Kidney (tissue), 13 donors: ENCODE measurements at regions not wholly inside any gene's neighbourhood (a gene's known extent, or its start where the extent isn't known, plus 50 kb on each side); places are given as distances from the start of the nearest gene placed in this dataset.

Experiments used
- DNase-seq, 5 donors: peaks; one replicate each; pipeline ENCODE4 v3.0.0-alpha.2; 2013 to 2020
- FAIRE-seq: peaks from 2 replicates; lab custom pipeline; 2012; peaks lifted over from hg19 to GRCh38; lab: Jason Lieb, UNC
- H3K27ac ChIP-seq, 2 donors: one replicate each; pipeline ENCODE4 v1.7.0; 2013; ENCODE audit warnings: low read depth in 2 of 2, low read length in 2 of 2, inconsistent platforms in 1 of 2
- H3K27me3 ChIP-seq: one replicate; pipeline ENCODE4 v1.7.1; 2013; ENCODE audit warnings: low read length, inconsistent platforms; ENCODE audit not compliant: control insufficient read depth, insufficient read depth
- H3K36me3 ChIP-seq, 3 donors: one replicate each; pipeline versions ENCODE4 v1.7.0 to v1.7.1; 2013; ENCODE audit warnings: low read length in 3 of 3, control low read depth in 1 of 3, inconsistent platforms in 1 of 3; ENCODE audit not compliant: insufficient read depth in 3 of 3, control insufficient read depth in 2 of 3
- H3K4me1 ChIP-seq, 3 donors: one replicate each; pipeline versions ENCODE4 v1.7.0 to v1.7.1; 2013; ENCODE audit warnings: low read length in 3 of 3, inconsistent platforms in 1 of 3, low read depth in 1 of 3; ENCODE audit not compliant: control insufficient read depth in 2 of 3, insufficient read depth in 2 of 3
- H3K4me3 ChIP-seq, 3 donors: one replicate each; pipeline versions ENCODE4 v1.7.0 to v1.8.1; 2013; ENCODE audit warnings: low read length in 3 of 3, control low read depth in 1 of 3, inconsistent platforms in 1 of 3
- H3K9ac ChIP-seq, 3 donors: one replicate each; pipeline versions ENCODE4 v1.7.0 to v1.7.1; 2013; ENCODE audit warnings: low read length in 3 of 3, control low read depth in 1 of 3, inconsistent platforms in 1 of 3
- H3K9me3 ChIP-seq, 3 donors: one replicate each; pipeline versions ENCODE4 v1.7.0 to v1.7.1; 2013; ENCODE audit warnings: low read length in 3 of 3, control low read depth in 1 of 3, inconsistent platforms in 1 of 3; ENCODE audit not compliant: control insufficient read depth in 2 of 3, insufficient read depth in 1 of 3
- intact Hi-C: fragments of 100-400 bp; cut with DNase I; formaldehyde crosslinking; loops from one replicate; pipeline ENCODE4 v1.11.1; 2022
- TF ChIP-seq, protein P1 (sequence below): IDR thresholded peaks from 3 replicates; pipeline ENCODE4 v1.5.1; 2012; ENCODE audit warnings: mild to moderate bottlenecking, moderate library complexity, borderline replicate concordance; ENCODE audit not compliant: insufficient read depth; ENCODE audit errors: extremely low read depth
- donor health status: control.
- donor health status: control.
- donor health status: control.
- donor health status: control.
- donor health status: control.
- donor health status: DM: yes; HTN: yes; CAD: no.
- donor health status: Normal renal cell carcinoma (clear cell type).

- TF ChIP-seq, protein P1, sequence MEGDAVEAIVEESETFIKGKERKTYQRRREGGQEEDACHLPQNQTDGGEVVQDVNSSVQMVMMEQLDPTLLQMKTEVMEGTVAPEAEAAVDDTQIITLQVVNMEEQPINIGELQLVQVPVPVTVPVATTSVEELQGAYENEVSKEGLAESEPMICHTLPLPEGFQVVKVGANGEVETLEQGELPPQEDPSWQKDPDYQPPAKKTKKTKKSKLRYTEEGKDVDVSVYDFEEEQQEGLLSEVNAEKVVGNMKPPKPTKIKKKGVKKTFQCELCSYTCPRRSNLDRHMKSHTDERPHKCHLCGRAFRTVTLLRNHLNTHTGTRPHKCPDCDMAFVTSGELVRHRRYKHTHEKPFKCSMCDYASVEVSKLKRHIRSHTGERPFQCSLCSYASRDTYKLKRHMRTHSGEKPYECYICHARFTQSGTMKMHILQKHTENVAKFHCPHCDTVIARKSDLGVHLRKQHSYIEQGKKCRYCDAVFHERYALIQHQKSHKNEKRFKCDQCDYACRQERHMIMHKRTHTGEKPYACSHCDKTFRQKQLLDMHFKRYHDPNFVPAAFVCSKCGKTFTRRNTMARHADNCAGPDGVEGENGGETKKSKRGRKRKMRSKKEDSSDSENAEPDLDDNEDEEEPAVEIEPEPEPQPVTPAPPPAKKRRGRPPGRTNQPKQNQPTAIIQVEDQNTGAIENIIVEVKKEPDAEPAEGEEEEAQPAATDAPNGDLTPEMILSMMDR = no peak
- no peaks in the 10 kb centered on the region for H3K27me3 ChIP-seq
- FAIRE-seq = no peak
- H3K9ac ChIP-seq = no peak overlapping the region
- no peak overlapping the region for H3K27ac ChIP-seq
- no peaks in the 10 kb centered on the region for H3K36me3 ChIP-seq
- H3K9me3 ChIP-seq = no peaks in the 10 kb centered on the region
- peak in 1 of 5 donors; percentile 12 for DNase-seq
- no peak overlapping the region for H3K4me3 ChIP-seq
- no peaks in the 10 kb centered on the region for H3K4me1 ChIP-seq
- intact Hi-C loops = no loop called here
Measured at GRCh38 chr2:67242456-67242855, 154.7 kb upstream of the ETAA1 start.

- Histone ChIP-seq H3K9ac (no peak overlapping the region), H3K9me3 (no peaks in the 10 kb centered on the region), H3K4me3 (no peak overlapping the region), H3K27ac (no peak overlapping the region), H3K4me1 (no peaks in the 10 kb centered on the region), H3K27me3 (no peaks in the 10 kb centered on the region), H3K36me3 (no peaks in the 10 kb centered on the region)
- DNase-seq (peak in 1 of 5 donors; percentile 2), FAIRE-seq (no peak)
- intact Hi-C loops = no loop called here
- TF ChIP-seq, protein P1 = no peak
Measured at GRCh38 chr2:67243919-67244318, 153.2 kb upstream of the ETAA1 start.

DNA sequence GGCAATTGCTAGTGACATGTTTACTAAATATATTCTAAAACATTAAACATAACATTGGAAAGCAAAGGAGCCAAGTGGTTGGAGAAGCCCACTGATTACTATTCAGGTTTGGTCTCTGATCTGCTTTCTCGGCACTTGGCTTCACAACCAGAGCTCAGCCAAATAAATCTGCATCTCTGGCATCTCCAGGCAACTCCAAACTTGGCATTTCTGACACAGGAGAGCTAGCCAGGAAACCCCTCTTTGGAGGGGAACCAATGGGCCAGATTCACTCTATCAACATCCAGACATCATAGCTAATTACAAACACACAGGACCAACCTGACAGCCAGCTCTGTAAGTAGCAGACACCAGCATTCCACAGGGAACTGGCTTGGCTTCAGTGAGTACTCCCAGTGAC is 150.3 kb upstream of the ETAA1 start:
- Histone ChIP-seq H3K9ac (no peak overlapping the region), H3K4me3 (no peak overlapping the region), H3K4me1 (no peaks in the 10 kb centered on the region), H3K36me3 (no peaks in the 10 kb centered on the region), H3K27me3 (no peaks in the 10 kb centered on the region), H3K27ac (no peak overlapping the region), H3K9me3 (no peaks in the 10 kb centered on the region)
- FAIRE-seq (no peak), DNase-seq (no peak)
- TF ChIP-seq, protein P1 = no peak
- intact Hi-C loops = no loop called here

DNA sequence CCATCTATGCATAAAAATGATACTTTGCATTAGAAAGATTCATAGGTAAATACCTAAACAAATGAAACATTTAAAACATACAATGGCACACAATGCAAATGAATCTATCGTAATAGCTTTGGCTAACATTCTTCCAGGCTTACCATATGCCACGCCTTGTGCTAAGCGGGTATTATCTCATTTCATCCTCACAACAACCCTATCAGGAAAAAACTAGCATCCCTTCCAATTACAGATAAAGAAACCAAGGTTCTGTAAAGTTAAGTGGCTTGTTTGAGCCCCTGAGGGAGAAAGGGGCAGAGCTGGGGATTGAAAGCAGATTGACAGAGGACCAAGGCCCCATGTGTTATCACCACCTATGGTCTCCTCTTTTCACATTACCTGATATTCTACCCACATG is 145.4 kb upstream of the ETAA1 start:
- H3K9ac ChIP-seq = no peak overlapping the region
- H3K27me3 ChIP-seq = no peaks in the 10 kb centered on the region
- no peaks in the 10 kb centered on the region for H3K9me3 ChIP-seq
- no peak overlapping the region for H3K4me3 ChIP-seq
- TF ChIP-seq, protein P1 = no peak
- DNase-seq (no peak), FAIRE-seq (no peak)
- intact Hi-C loops = no loop called here
- no peaks in the 10 kb centered on the region for H3K4me1 ChIP-seq
- no peaks in the 10 kb centered on the region for H3K36me3 ChIP-seq
- H3K27ac ChIP-seq = no peak overlapping the region
